Mesothelial cell of epicardium (in vitro differentiated cells): ENCODE measurements at regions not wholly inside any gene's neighbourhood (a gene's known extent, or its start where the extent isn't known, plus 50 kb on each side); places are given as distances from the start of the nearest gene placed in this dataset.

Experiments
- DNase-seq, 2 experiments: peaks; one replicate each; pipeline ENCODE4 v3.0.0; 2021; ENCODE audit warnings: low spot score in 2 of 2; ENCODE audit not compliant: unreplicated experiment in 2 of 2
- H3K27ac Mint-ChIP-seq: 2 replicates; pipeline ENCODE4 v1.8.0; 2021; ENCODE audit warnings: mixed read lengths
- H3K27me3 Mint-ChIP-seq: 2 replicates; pipeline ENCODE4 v1.8.0; 2021; ENCODE audit warnings: low read depth, mixed read lengths
- H3K36me3 Mint-ChIP-seq: 2 replicates; pipeline ENCODE4 v1.8.0; 2021; ENCODE audit warnings: mixed read lengths
- H3K4me1 Mint-ChIP-seq: 2 replicates; pipeline ENCODE4 v1.8.0; 2021; ENCODE audit warnings: mixed read lengths
- H3K4me3 Mint-ChIP-seq: 2 replicates; pipeline ENCODE4 v1.8.0; 2021; ENCODE audit warnings: mild to moderate bottlenecking, moderate library complexity, mixed read lengths
- H3K9me3 Mint-ChIP-seq: 2 replicates; pipeline ENCODE4 v1.8.0; 2021; ENCODE audit warnings: mixed read lengths
- CTCF ChIP-seq: fragments of 200-600 bp; sonication (generic); IDR thresholded peaks from one replicate; pipeline ENCODE4 v1.5.0; 2021; ENCODE audit warnings: antibody characterized with exemption; ENCODE audit not compliant: unreplicated experiment

GRCh38 chr11:27287205-27287604 lies 75.8 kb downstream of the CCDC34 start:
- Mint-ChIP-seq H3K27me3 (no peaks in the 10 kb centered on the region), H3K36me3 (no peaks in the 10 kb centered on the region), H3K4me1 (peaks cover 10% of the 10 kb centered on the region), H3K9me3 (peaks cover 18% of the 10 kb centered on the region), H3K4me3 (no peak overlapping the region), H3K27ac (no peak overlapping the region)
- DNase-seq, result no peak
- TF ChIP-seq CTCF, result no peak

- Mint-ChIP-seq H3K4me1 (peaks cover 16% of the 10 kb centered on the region), H3K4me3 (no peak overlapping the region), H3K9me3 (peaks cover 6% of the 10 kb centered on the region), H3K27me3 (no peaks in the 10 kb centered on the region), H3K36me3 (no peaks in the 10 kb centered on the region), H3K27ac (no peak overlapping the region)
- no peak for DNase-seq
- no peak for TF ChIP-seq CTCF
These were observed 77.3 kb downstream of the CCDC34 start for GRCh38 chr11:27285761-27286160.

GRCh38 chr11:27282806-27283205 lies 80.2 kb downstream of the CCDC34 start:
- Mint-ChIP-seq H3K4me1 (peaks cover 16% of the 10 kb centered on the region), H3K4me3 (no peak overlapping the region), H3K27ac (peak overlapping the region; percentile 12), H3K9me3 (no peaks in the 10 kb centered on the region), H3K36me3 (no peaks in the 10 kb centered on the region), H3K27me3 (no peaks in the 10 kb centered on the region)
- no peak for TF ChIP-seq CTCF
- DNase-seq, result no peak

- TF ChIP-seq CTCF, result no peak
- no peak overlapping the region for H3K27ac Mint-ChIP-seq
- H3K9me3 Mint-ChIP-seq, result no peaks in the 10 kb centered on the region
- DNase-seq, result no peak
- H3K36me3 Mint-ChIP-seq, result no peaks in the 10 kb centered on the region
- H3K27me3 Mint-ChIP-seq, result no peaks in the 10 kb centered on the region
- H3K4me1 Mint-ChIP-seq, result peaks cover 16% of the 10 kb centered on the region
- H3K4me3 Mint-ChIP-seq, result no peak overlapping the region
These were observed 81.0 kb downstream of the CCDC34 start for GRCh38 chr11:27281740-27282590.

GRCh38 chr11:27281276-27281675 lies 81.7 kb downstream of the CCDC34 start:
- H3K4me1 Mint-ChIP-seq, result peaks cover 16% of the 10 kb centered on the region
- no peaks in the 10 kb centered on the region for H3K27me3 Mint-ChIP-seq
- no peak overlapping the region for H3K4me3 Mint-ChIP-seq
- H3K9me3 Mint-ChIP-seq, result no peaks in the 10 kb centered on the region
- no peaks in the 10 kb centered on the region for H3K36me3 Mint-ChIP-seq
- H3K27ac Mint-ChIP-seq, result no peak overlapping the region
- no peak for DNase-seq
- TF ChIP-seq CTCF, result no peak

GRCh38 chr11:27280140-27280539 lies 82.9 kb downstream of the CCDC34 start:
- Mint-ChIP-seq H3K36me3 (no peaks in the 10 kb centered on the region), H3K27ac (peak overlapping the region; percentile 18), H3K27me3 (no peaks in the 10 kb centered on the region), H3K4me1 (peaks cover 16% of the 10 kb centered on the region), H3K4me3 (no peak overlapping the region), H3K9me3 (no peaks in the 10 kb centered on the region)
- no peak for DNase-seq
- TF ChIP-seq CTCF, result no peak
